Activated naive CD8-positive, alpha-beta T cell treated with anti-CD3 and anti-CD28 coated beads for 36 hours (primary cell): ENCODE measurements at regions not wholly inside any gene's neighbourhood (a gene's known extent, or its start where the extent isn't known, plus 50 kb on each side); places are given as distances from the start of the nearest gene placed in this dataset.
A peak's percentile ranks its signal among the peaks of the same experiment; 100 is the strongest.

Experiments
- DNase-seq: peaks from one replicate; pipeline ENCODE4 v3.0.0; 2021
- H3K27ac Mint-ChIP-seq: one replicate; pipeline ENCODE4 v1.8.0; 2022; ENCODE audit warnings: mild to moderate bottlenecking, moderate library complexity, mixed read lengths
- H3K27me3 Mint-ChIP-seq: one replicate; pipeline ENCODE4 v1.8.0; 2022; ENCODE audit warnings: mild to moderate bottlenecking, mixed read lengths
- H3K36me3 Mint-ChIP-seq: one replicate; pipeline ENCODE4 v1.8.0; 2021; ENCODE audit warnings: mild to moderate bottlenecking, mixed read lengths
- H3K4me1 Mint-ChIP-seq: one replicate; pipeline ENCODE4 v1.8.0; 2021; ENCODE audit warnings: mixed read lengths
- H3K4me3 Mint-ChIP-seq: one replicate; pipeline ENCODE4 v1.8.0; 2022; ENCODE audit warnings: mild to moderate bottlenecking, moderate library complexity, mixed read lengths
- H3K9me3 Mint-ChIP-seq: one replicate; pipeline ENCODE4 v1.8.0; 2022; ENCODE audit warnings: mixed read lengths

GRCh38 chr10:3482200-3482993 is 302.6 kb downstream of the KLF6 start:
- no peaks in the 10 kb centered on the region for H3K36me3 Mint-ChIP-seq
- no peak for DNase-seq
- no peaks in the 10 kb centered on the region for H3K9me3 Mint-ChIP-seq
- H3K27me3 Mint-ChIP-seq, result peaks cover 15% of the 10 kb centered on the region
- H3K27ac Mint-ChIP-seq, result no peak overlapping the region
- H3K4me1 Mint-ChIP-seq, result peaks cover 26% of the 10 kb centered on the region
- no peak overlapping the region for H3K4me3 Mint-ChIP-seq

- DNase-seq, result no peak
- no peak overlapping the region for H3K27ac Mint-ChIP-seq
- peaks cover 15% of the 10 kb centered on the region for H3K27me3 Mint-ChIP-seq
- H3K36me3 Mint-ChIP-seq, result no peaks in the 10 kb centered on the region
- no peaks in the 10 kb centered on the region for H3K9me3 Mint-ChIP-seq
- H3K4me1 Mint-ChIP-seq, result peaks cover 26% of the 10 kb centered on the region
- H3K4me3 Mint-ChIP-seq, result no peak overlapping the region
These were observed 303.5 kb downstream of the KLF6 start for GRCh38 chr10:3481496-3481895.

GRCh38 chr10:3480990-3481315 is 304.1 kb downstream of the KLF6 start:
- no peak for DNase-seq

GRCh38 chr10:3480281-3480989 is 304.6 kb downstream of the KLF6 start:
- Mint-ChIP-seq H3K36me3 (no peaks in the 10 kb centered on the region), H3K27ac (no peak overlapping the region), H3K4me3 (no peak overlapping the region), H3K27me3 (peaks cover 14% of the 10 kb centered on the region), H3K9me3 (no peaks in the 10 kb centered on the region), H3K4me1 (peaks cover 24% of the 10 kb centered on the region)
- DNase-seq, result no peak

More at GRCh38 chr10:3480990-3481315, 304.1 kb downstream of the KLF6 start:
- H3K27me3 Mint-ChIP-seq, result peaks cover 15% of the 10 kb centered on the region
- H3K27ac Mint-ChIP-seq, result no peak overlapping the region
- no peaks in the 10 kb centered on the region for H3K36me3 Mint-ChIP-seq
- H3K9me3 Mint-ChIP-seq, result no peaks in the 10 kb centered on the region
- H3K4me3 Mint-ChIP-seq, result no peak overlapping the region
- H3K4me1 Mint-ChIP-seq, result peaks cover 26% of the 10 kb centered on the region

GRCh38 chr10:3478632-3479240 is 306.2 kb upstream of the PITRM1 start:
- no peak for DNase-seq
- no peaks in the 10 kb centered on the region for H3K36me3 Mint-ChIP-seq
- H3K4me1 Mint-ChIP-seq, result peaks cover 13% of the 10 kb centered on the region
- H3K4me3 Mint-ChIP-seq, result no peak overlapping the region
- peaks cover 10% of the 10 kb centered on the region for H3K27me3 Mint-ChIP-seq
- no peak overlapping the region for H3K27ac Mint-ChIP-seq
- no peaks in the 10 kb centered on the region for H3K9me3 Mint-ChIP-seq

- Mint-ChIP-seq H3K27me3 (peaks cover 10% of the 10 kb centered on the region), H3K4me3 (no peak overlapping the region), H3K36me3 (no peaks in the 10 kb centered on the region), H3K27ac (no peak overlapping the region), H3K9me3 (no peaks in the 10 kb centered on the region), H3K4me1 (peaks cover 15% of the 10 kb centered on the region)
- no peak for DNase-seq
These were observed 305.6 kb upstream of the PITRM1 start for GRCh38 chr10:3478153-3478552.

- H3K9me3 Mint-ChIP-seq, result no peaks in the 10 kb centered on the region
- H3K36me3 Mint-ChIP-seq, result no peaks in the 10 kb centered on the region
- no peak overlapping the region for H3K27ac Mint-ChIP-seq
- H3K27me3 Mint-ChIP-seq, result peaks cover 10% of the 10 kb centered on the region
- H3K4me3 Mint-ChIP-seq, result no peak overlapping the region
- H3K4me1 Mint-ChIP-seq, result peaks cover 16% of the 10 kb centered on the region
- DNase-seq, result no peak
These were observed 305.1 kb upstream of the PITRM1 start for GRCh38 chr10:3477683-3478082.

GRCh38 chr10:3476640-3477448 is 304.3 kb upstream of the PITRM1 start:
- Mint-ChIP-seq H3K4me3 (no peak overlapping the region), H3K36me3 (no peaks in the 10 kb centered on the region), H3K9me3 (no peaks in the 10 kb centered on the region), H3K27me3 (peaks cover 10% of the 10 kb centered on the region), H3K27ac (no peak overlapping the region), H3K4me1 (peaks cover 19% of the 10 kb centered on the region)
- DNase-seq, result no peak

- Mint-ChIP-seq H3K4me3 (no peak overlapping the region), H3K36me3 (no peaks in the 10 kb centered on the region), H3K9me3 (no peaks in the 10 kb centered on the region), H3K4me1 (peaks cover 21% of the 10 kb centered on the region), H3K27ac (no peak overlapping the region), H3K27me3 (peaks cover 4% of the 10 kb centered on the region)
- DNase-seq, result no peak
These were observed 303.6 kb upstream of the PITRM1 start for GRCh38 chr10:3476186-3476585.

- Mint-ChIP-seq H3K27me3 (peaks cover 10% of the 10 kb centered on the region), H3K4me1 (peaks cover 21% of the 10 kb centered on the region), H3K4me3 (no peak overlapping the region), H3K36me3 (no peaks in the 10 kb centered on the region), H3K27ac (no peak overlapping the region), H3K9me3 (no peaks in the 10 kb centered on the region)
- DNase-seq, result no peak
These were observed 302.8 kb upstream of the PITRM1 start for GRCh38 chr10:3475367-3475766.

- Mint-ChIP-seq H3K4me1 (peaks cover 21% of the 10 kb centered on the region), H3K4me3 (no peak overlapping the region), H3K36me3 (no peaks in the 10 kb centered on the region), H3K27me3 (peaks cover 14% of the 10 kb centered on the region), H3K27ac (no peak overlapping the region), H3K9me3 (no peaks in the 10 kb centered on the region)
- DNase-seq, result no peak
These were observed 301.7 kb upstream of the PITRM1 start for GRCh38 chr10:3474266-3474665.

GRCh38 chr10:3473271-3473670 is 300.7 kb upstream of the PITRM1 start:
- Mint-ChIP-seq H3K36me3 (no peaks in the 10 kb centered on the region), H3K27ac (no peak overlapping the region), H3K9me3 (no peaks in the 10 kb centered on the region), H3K27me3 (peaks cover 20% of the 10 kb centered on the region), H3K4me3 (no peak overlapping the region), H3K4me1 (peaks cover 28% of the 10 kb centered on the region)
- no peak for DNase-seq

GRCh38 chr10:3472287-3473051 is 299.9 kb upstream of the PITRM1 start:
- H3K9me3 Mint-ChIP-seq, result no peaks in the 10 kb centered on the region
- H3K36me3 Mint-ChIP-seq, result no peaks in the 10 kb centered on the region
- H3K4me3 Mint-ChIP-seq, result peak overlapping the region; percentile 53
- peak overlapping the region; percentile 32 for H3K27ac Mint-ChIP-seq
- H3K27me3 Mint-ChIP-seq, result peaks cover 20% of the 10 kb centered on the region
- peaks cover 31% of the 10 kb centered on the region for H3K4me1 Mint-ChIP-seq
- DNase-seq, result no peak

GRCh38 chr10:3471927-3472286 is 299.3 kb upstream of the PITRM1 start:
- no peak for DNase-seq
- H3K9me3 Mint-ChIP-seq, result no peaks in the 10 kb centered on the region
- peak overlapping the region; percentile 53 for H3K4me3 Mint-ChIP-seq
- H3K4me1 Mint-ChIP-seq, result peaks cover 32% of the 10 kb centered on the region
- H3K27ac Mint-ChIP-seq, result no peak overlapping the region
- peaks cover 20% of the 10 kb centered on the region for H3K27me3 Mint-ChIP-seq
- no peaks in the 10 kb centered on the region for H3K36me3 Mint-ChIP-seq
